ENCODE measurements at regions not wholly inside any gene's neighbourhood (a gene's known extent, or its start where the extent isn't known, plus 50 kb on each side); places are given as distances from the start of the nearest gene placed in this dataset.

- TF ChIP-seq CTCF (IDR thresholded peaks at IDR 0.05) (no peak), POLR2A (IDR thresholded peaks at IDR 0.05) (no peak)
Observed at GRCh38 chr11:34824425-34824824, 91.8 kb downstream of the APIP start.

Data from adrenal gland (tissue), 5 donors.